ENCODE measurements at regions not wholly inside any gene's neighbourhood (a gene's known extent, or its start where the extent isn't known, plus 50 kb on each side); places are given as distances from the start of the nearest gene placed in this dataset.

GRCh38 chr21:38880577-38880966, 74.8 kb downstream of the ETS2 start:
- Histone ChIP-seq H2AFZ (no peak overlapping the region), H3K4me1 (ENCODE audit: insufficient read depth) (no peaks in the 10 kb centered on the region), H3K4me3 (no peak overlapping the region), H3K27ac (ENCODE audit: low read depth) (no peak overlapping the region), H3K9me2 (ENCODE audit: insufficient read depth) (peaks cover 7% of the 10 kb centered on the region), H3K4me2 (no peak overlapping the region), H3K27me3 (ENCODE audit: insufficient read depth) (no peaks in the 10 kb centered on the region), H3K36me3 (ENCODE audit: insufficient read depth) (no peaks in the 10 kb centered on the region; the same call in 1 of the 2 replicates), H3K79me2 (replicated peaks; ENCODE audit: insufficient read depth) (no peaks in the 10 kb centered on the region), H3F3A (replicated peaks; ENCODE audit: low read depth) (no peaks in the 10 kb centered on the region), H4K20me1 (replicated peaks; ENCODE audit: insufficient read depth) (no peaks in the 10 kb centered on the region)
- ATAC-seq (no peak), DNase-seq (ENCODE audit: low spot score) (no peak)
- peaks cover 37% of the 10 kb centered on the region; the same call in 2 of the 3 replicates for H3K9me3 Mint-ChIP-seq
- H3K27ac Mint-ChIP-seq: no peak overlapping the region
- H3K27me3 Mint-ChIP-seq (ENCODE audit: insufficient read depth, low read depth, poor library complexity): no peaks in the 10 kb centered on the region
- H3K4me1 Mint-ChIP-seq: no peaks in the 10 kb centered on the region
- no peaks in the 10 kb centered on the region; the same call in 1 of the 3 replicates for H3K36me3 Mint-ChIP-seq (ENCODE audit: low read depth)
- H3K4me3 Mint-ChIP-seq: no peak overlapping the region
- no peak for TF ChIP-seq STAT1 (IDR thresholded peaks at IDR 0.05; ENCODE audit: unreplicated experiment)
- no peak for TF ChIP-seq NANOG (IDR thresholded peaks at IDR 0.05; ENCODE audit: borderline replicate concordance)
- no peak for TF ChIP-seq EZH2phosphoT487 (IDR thresholded peaks at IDR 0.05; ENCODE audit: unreplicated experiment)

DNA sequence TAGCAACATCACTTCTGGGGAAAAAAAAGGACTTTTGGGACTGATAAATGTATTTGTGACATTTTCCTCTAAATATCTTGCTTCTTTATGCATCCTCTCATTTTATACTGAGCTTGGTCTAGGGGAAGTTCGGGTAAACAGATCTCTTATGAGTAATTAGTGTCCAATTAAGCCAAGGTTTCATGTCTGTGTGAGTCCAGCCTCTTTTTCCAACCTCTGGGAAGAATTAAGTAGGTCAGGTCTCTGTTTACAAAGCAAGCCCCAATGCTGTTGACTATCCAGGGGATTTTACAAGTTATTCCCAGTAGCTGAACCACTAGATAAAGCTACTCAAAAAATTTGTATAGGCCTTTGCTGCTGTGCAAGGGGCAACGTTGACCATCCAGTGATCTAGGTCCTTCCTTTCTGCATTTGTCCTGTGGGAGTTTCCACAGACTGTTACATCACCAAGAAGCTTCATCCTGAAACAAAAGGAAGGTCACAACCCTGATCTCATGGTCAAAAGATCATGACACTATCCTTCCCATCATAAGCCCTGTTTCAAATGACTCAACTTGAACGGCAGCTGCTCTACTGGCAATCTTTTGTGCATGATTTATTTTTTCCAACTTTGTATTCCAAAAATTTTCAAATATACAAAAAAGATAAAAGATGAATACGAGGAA, 74.3 kb downstream of the ETS2 start:
- no peak for ATAC-seq
- H3K79me2 ChIP-seq (replicated peaks; ENCODE audit: insufficient read depth): no peaks in the 10 kb centered on the region
- TF ChIP-seq REST (IDR thresholded peaks at IDR 0.05; ENCODE audit: unreplicated experiment): no peak
- TF ChIP-seq CTCF (conservative IDR thresholded peaks at IDR 0.05; ENCODE audit: low read depth in 2 of 2): no peak
- TF ChIP-seq ZNF331 (CRISPR knock-in tag; IDR thresholded peaks at IDR 0.05; ENCODE audit: low read depth): no peak
- no peak for TF ChIP-seq ZNF462 (CRISPR knock-in tag; IDR thresholded peaks at IDR 0.05)
- TF ChIP-seq ZNF114 (CRISPR knock-in tag; IDR thresholded peaks at IDR 0.05): no peak
- TF ChIP-seq EZH2 (IDR thresholded peaks at IDR 0.05; ENCODE audit: low read depth, unreplicated experiment): no peak

More for the DNA sequence above, 74.3 kb downstream of the ETS2 start:
- Histone ChIP-seq H4K20me1 (replicated peaks; ENCODE audit: insufficient read depth) (no peaks in the 10 kb centered on the region), H3F3A (replicated peaks; ENCODE audit: low read depth) (no peaks in the 10 kb centered on the region), H3K4me3 (no peak overlapping the region), H3K36me3 (ENCODE audit: insufficient read depth) (no peaks in the 10 kb centered on the region; the same call in 1 of the 2 replicates), H3K9me2 (ENCODE audit: insufficient read depth) (peaks cover 9% of the 10 kb centered on the region), H3K4me2 (no peak overlapping the region), H3K27me3 (ENCODE audit: insufficient read depth) (no peaks in the 10 kb centered on the region), H3K27ac (ENCODE audit: low read depth) (no peak overlapping the region), H2AFZ (no peak overlapping the region), H3K4me1 (ENCODE audit: insufficient read depth) (no peaks in the 10 kb centered on the region)
- Mint-ChIP-seq H3K4me1 (no peaks in the 10 kb centered on the region), H3K4me3 (no peak overlapping the region), H3K27me3 (ENCODE audit: insufficient read depth, low read depth, poor library complexity) (peaks cover 5% of the 10 kb centered on the region), H3K27ac (no peak overlapping the region), H3K9me3 (peaks cover 37% of the 10 kb centered on the region; the same call in 2 of the 3 replicates), H3K36me3 (ENCODE audit: low read depth) (no peaks in the 10 kb centered on the region; the same call in 1 of the 3 replicates)
- no peak for DNase-seq (ENCODE audit: low spot score)
